ENCODE measurements at regions not wholly inside any gene's neighbourhood (a gene's known extent, or its start where the extent isn't known, plus 50 kb on each side); places are given as distances from the start of the nearest gene placed in this dataset.

- ChIA-PET POLR2A (ENCODE audit: low non-redundant PET) (no interaction called here), CTCF (interaction anchor here (0.7 to 0.8 kb wide), 2 partner anchors 10 to 15 kb away, joined by 3 to 6 read pairs; no protein-coding TSS in a partner anchor)
- TF ChIP-seq CTCF (conservative IDR thresholded peaks at IDR 0.05; ENCODE audit: low read depth) = no peak
- no peak for DNase-seq (ENCODE audit: low spot score)
- H3K27ac ChIP-seq = no peak overlapping the region
These were observed 60.9 kb upstream of the TJP1 start for GRCh38 chr15:29883126-29883525.

- TF ChIP-seq CTCF (conservative IDR thresholded peaks at IDR 0.05; ENCODE audit: low read depth) = no peak
- no peak for DNase-seq (ENCODE audit: low spot score)
- ChIA-PET POLR2A (ENCODE audit: low non-redundant PET) (no interaction called here), CTCF (no interaction called here)
- H3K27ac ChIP-seq = no peak overlapping the region
These were observed 58.6 kb upstream of the TJP1 start for GRCh38 chr15:29880886-29881285.

GRCh38 chr15:29880341-29880740 is 58.1 kb upstream of the TJP1 start:
- no peak for TF ChIP-seq CTCF (conservative IDR thresholded peaks at IDR 0.05; ENCODE audit: low read depth)
- CTCF ChIA-PET = no interaction called here
- POLR2A ChIA-PET (ENCODE audit: low non-redundant PET) = no interaction called here
- DNase-seq (ENCODE audit: low spot score) = no peak
- H3K27ac ChIP-seq = no peak overlapping the region

- no peak overlapping the region for H3K27ac ChIP-seq
- TF ChIP-seq CTCF (conservative IDR thresholded peaks at IDR 0.05; ENCODE audit: low read depth) = no peak
- no peak for DNase-seq (ENCODE audit: low spot score)
- ChIA-PET CTCF (no interaction called here), POLR2A (ENCODE audit: low non-redundant PET) (no interaction called here)
These were observed 52.7 kb upstream of the TJP1 start for GRCh38 chr15:29874977-29875376.

- TF ChIP-seq CTCF (conservative IDR thresholded peaks at IDR 0.05; ENCODE audit: low read depth) = no peak
- H3K27ac ChIP-seq = no peak overlapping the region
- POLR2A ChIA-PET (ENCODE audit: low non-redundant PET) = no interaction called here
- no peak for DNase-seq (ENCODE audit: low spot score)
- CTCF ChIA-PET = interaction anchor here (0.6 kb wide), 1 partner anchor 12 kb away, joined by 3 read pairs; no protein-coding TSS in a partner anchor
These were observed 51.7 kb upstream of the TJP1 start for GRCh38 chr15:29873947-29874411.

GRCh38 chr15:29873264-29873663 is 51.0 kb upstream of the TJP1 start:
- POLR2A ChIA-PET (ENCODE audit: low non-redundant PET) = no interaction called here
- H3K27ac ChIP-seq = no peak overlapping the region
- TF ChIP-seq CTCF (conservative IDR thresholded peaks at IDR 0.05; ENCODE audit: low read depth) = no peak
- DNase-seq (ENCODE audit: low spot score) = no peak
- CTCF ChIA-PET = interaction anchor here (0.6 kb wide), 1 partner anchor 11 kb away, joined by 3 read pairs; no protein-coding TSS in a partner anchor

GRCh38 chr15:29872716-29873115 is 50.4 kb upstream of the TJP1 start:
- TF ChIP-seq CTCF (conservative IDR thresholded peaks at IDR 0.05; ENCODE audit: low read depth) = no peak
- CTCF ChIA-PET = no interaction called here

More at GRCh38 chr15:29872716-29873115, 50.4 kb upstream of the TJP1 start:
- DNase-seq (ENCODE audit: low spot score) = no peak
- no peak overlapping the region for H3K27ac ChIP-seq
- POLR2A ChIA-PET (ENCODE audit: low non-redundant PET) = no interaction called here
